Neural progenitor cell (in vitro differentiated cells): ENCODE measurements at regions not wholly inside any gene's neighbourhood (a gene's known extent, or its start where the extent isn't known, plus 50 kb on each side); places are given as distances from the start of the nearest gene placed in this dataset.

Experiments used
- DNase-seq: peaks from one replicate; pipeline ENCODE4 v3.0.0-alpha.2; 2016; ENCODE audit warnings: low spot score
- H2AFZ ChIP-seq: fragments of 200-600 bp; sonication (generic); replicated peaks from 2 replicates; pipeline ENCODE4 v1.6.1; 2016; ENCODE audit warnings: antibody characterized with exemption
- H3F3A ChIP-seq: fragments of 200-600 bp; sonication (generic); 2 replicates; pipeline ENCODE4 v1.6.1; 2016; ENCODE audit warnings: antibody characterized with exemption, low read depth
- H3K27ac ChIP-seq: fragments of 200-600 bp; sonication (generic); 2 replicates; pipeline ENCODE4 v1.5.1; 2016; ENCODE audit warnings: mild to moderate bottlenecking
- H3K27me3 ChIP-seq: fragments of 200-600 bp; sonication (generic); 2 replicates; pipeline ENCODE4 v1.6.1; 2016; ENCODE audit warnings: mild to moderate bottlenecking, moderate library complexity
- H3K36me3 ChIP-seq: fragments of 200-600 bp; sonication (generic); 2 replicates; pipeline ENCODE4 v1.5.1; 2016
- H3K4me1 ChIP-seq: fragments of 200-600 bp; sonication (generic); 2 replicates; pipeline ENCODE4 v1.6.1; 2016; ENCODE audit warnings: mixed run types
- H3K4me2 ChIP-seq: fragments of 200-600 bp; sonication (generic); 2 replicates; pipeline ENCODE4 v1.6.1; 2016
- H3K4me3 ChIP-seq: fragments of 200-600 bp; sonication (generic); 2 replicates; pipeline ENCODE4 v1.5.1; 2016
- H3K79me2 ChIP-seq: fragments of 200-600 bp; sonication (generic); 2 replicates; pipeline ENCODE4 v1.6.1; 2016; ENCODE audit warnings: low read depth
- H3K9ac ChIP-seq: fragments of 200-600 bp; sonication (generic); 2 replicates; pipeline ENCODE4 v1.6.1; 2016
- H3K9me3 ChIP-seq: fragments of 200-600 bp; sonication (generic); 2 replicates; pipeline ENCODE4 v1.5.1; 2016; ENCODE audit warnings: low read depth
- H4K20me1 ChIP-seq: fragments of 200-600 bp; sonication (generic); 2 replicates; pipeline ENCODE4 v1.6.1; 2016; ENCODE audit warnings: low read depth
- H3K27ac Mint-ChIP-seq: 3 replicates; pipeline ENCODE4 v1.8.0; 2021; ENCODE audit warnings: mixed read lengths
- H3K27me3 Mint-ChIP-seq: 2 replicates; pipeline ENCODE4 v1.8.0; 2022; ENCODE audit warnings: low read depth, mild to moderate bottlenecking, inconsistent platforms, moderate library complexity, mixed read lengths; ENCODE audit not compliant: insufficient read depth
- H3K36me3 Mint-ChIP-seq: 3 replicates; pipeline ENCODE4 v1.8.0; 2021; ENCODE audit warnings: mixed read lengths
- H3K4me1 Mint-ChIP-seq: 3 replicates; pipeline ENCODE4 v1.8.0; 2021; ENCODE audit warnings: mixed read lengths
- H3K4me3 Mint-ChIP-seq: 3 replicates; pipeline ENCODE4 v1.8.0; 2021; ENCODE audit warnings: mild to moderate bottlenecking, moderate library complexity, mixed read lengths
- H3K9me3 Mint-ChIP-seq: 3 replicates; pipeline ENCODE4 v1.8.0; 2020; ENCODE audit warnings: mixed read lengths
- EZH2 ChIP-seq: fragments of 200-600 bp; sonication (generic); IDR thresholded peaks from 2 replicates; pipeline ENCODE4 v1.6.1; 2017; ENCODE audit warnings: antibody characterized with exemption, mild to moderate bottlenecking, moderate library complexity
- EZH2phosphoT487 ChIP-seq: fragments of 200-600 bp; sonication (generic); IDR thresholded peaks from 2 replicates; pipeline ENCODE4 v1.6.1; 2017; ENCODE audit warnings: antibody characterized with exemption
- TF ChIP-seq, protein P1 (sequence below): fragments of 200-600 bp; sonication (generic); IDR thresholded peaks from 2 replicates; pipeline ENCODE4 v1.5.1; 2017; ENCODE audit warnings: antibody characterized with exemption, mild to moderate bottlenecking

DNA sequence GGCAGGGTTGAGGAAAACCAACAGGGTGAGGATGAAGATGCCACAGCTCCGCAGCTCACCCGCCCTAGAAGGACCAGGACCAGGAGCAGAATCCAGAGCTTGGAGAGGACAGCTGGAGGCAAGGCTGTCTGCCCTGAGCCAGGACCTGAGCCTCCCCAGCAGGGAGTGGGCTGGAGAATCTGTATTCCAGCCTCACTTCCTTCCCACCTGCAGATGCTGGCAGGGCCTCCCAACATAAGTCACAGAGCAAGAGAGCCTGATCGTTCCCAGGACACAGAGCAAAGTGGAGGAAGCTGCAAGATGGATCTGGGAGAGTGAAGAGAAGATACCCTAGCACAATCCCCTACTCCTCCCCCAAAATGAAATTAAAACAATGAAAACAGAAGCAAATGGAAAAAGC, 61.7 kb upstream of the WASF3 start:
- Mint-ChIP-seq H3K4me3 (no peak overlapping the region), H3K9me3 (no peaks in the 10 kb centered on the region), H3K27ac (no peak overlapping the region), H3K36me3 (no peaks in the 10 kb centered on the region), H3K4me1 (peaks cover 2% of the 10 kb centered on the region), H3K27me3 (no peaks in the 10 kb centered on the region)
- Histone ChIP-seq H2AFZ (peak overlapping the region; percentile 57), H3K9ac (no peak overlapping the region), H3K4me2 (no peak overlapping the region), H3K27me3 (no peaks in the 10 kb centered on the region), H3K4me1 (peaks cover 12% of the 10 kb centered on the region), H3K79me2 (no peaks in the 10 kb centered on the region), H3F3A (peaks cover 5% of the 10 kb centered on the region), H3K27ac (no peak overlapping the region), H3K9me3 (no peaks in the 10 kb centered on the region), H3K4me3 (no peak overlapping the region), H3K36me3 (no peaks in the 10 kb centered on the region), H4K20me1 (no peaks in the 10 kb centered on the region)
- no peak for TF ChIP-seq EZH2
- TF ChIP-seq EZH2phosphoT487: no peak
- TF ChIP-seq, protein P1, sequence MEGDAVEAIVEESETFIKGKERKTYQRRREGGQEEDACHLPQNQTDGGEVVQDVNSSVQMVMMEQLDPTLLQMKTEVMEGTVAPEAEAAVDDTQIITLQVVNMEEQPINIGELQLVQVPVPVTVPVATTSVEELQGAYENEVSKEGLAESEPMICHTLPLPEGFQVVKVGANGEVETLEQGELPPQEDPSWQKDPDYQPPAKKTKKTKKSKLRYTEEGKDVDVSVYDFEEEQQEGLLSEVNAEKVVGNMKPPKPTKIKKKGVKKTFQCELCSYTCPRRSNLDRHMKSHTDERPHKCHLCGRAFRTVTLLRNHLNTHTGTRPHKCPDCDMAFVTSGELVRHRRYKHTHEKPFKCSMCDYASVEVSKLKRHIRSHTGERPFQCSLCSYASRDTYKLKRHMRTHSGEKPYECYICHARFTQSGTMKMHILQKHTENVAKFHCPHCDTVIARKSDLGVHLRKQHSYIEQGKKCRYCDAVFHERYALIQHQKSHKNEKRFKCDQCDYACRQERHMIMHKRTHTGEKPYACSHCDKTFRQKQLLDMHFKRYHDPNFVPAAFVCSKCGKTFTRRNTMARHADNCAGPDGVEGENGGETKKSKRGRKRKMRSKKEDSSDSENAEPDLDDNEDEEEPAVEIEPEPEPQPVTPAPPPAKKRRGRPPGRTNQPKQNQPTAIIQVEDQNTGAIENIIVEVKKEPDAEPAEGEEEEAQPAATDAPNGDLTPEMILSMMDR: no peak
- no peak for DNase-seq

DNA sequence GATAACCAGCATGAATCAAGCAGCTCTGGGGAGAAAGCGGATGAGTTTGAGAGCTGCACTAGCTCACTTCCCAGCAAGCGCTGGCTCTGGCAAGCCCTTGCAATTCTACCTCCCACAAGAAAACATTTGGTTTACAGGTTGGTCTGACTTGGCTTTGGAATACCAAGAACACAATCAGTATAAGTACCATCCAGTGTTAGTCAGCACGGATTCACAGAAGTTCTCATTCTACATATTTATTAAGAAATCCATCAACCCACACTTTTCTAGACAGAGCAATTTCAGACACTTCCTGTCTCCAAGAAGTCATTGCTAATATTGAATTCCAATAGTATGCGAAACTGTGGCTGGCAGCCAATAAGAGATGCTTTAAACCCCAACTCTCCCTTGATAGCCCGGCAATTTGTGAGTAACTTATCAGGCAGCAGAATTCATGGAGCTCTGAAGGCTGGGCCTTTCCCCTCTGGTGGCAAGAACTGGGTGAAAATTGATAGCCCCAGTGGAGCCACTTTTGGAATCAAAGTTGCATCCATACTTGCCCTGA, 59.4 kb upstream of the WASF3 start:
- H3K27me3 ChIP-seq: no peaks in the 10 kb centered on the region
- no peaks in the 10 kb centered on the region for H3K9me3 Mint-ChIP-seq
- no peaks in the 10 kb centered on the region for H3K9me3 ChIP-seq
- H2AFZ ChIP-seq: no peak overlapping the region
- H3K27ac Mint-ChIP-seq: no peak overlapping the region
- H3K27me3 Mint-ChIP-seq: no peaks in the 10 kb centered on the region
- peaks cover 5% of the 10 kb centered on the region for H3F3A ChIP-seq
- no peak overlapping the region for H3K4me3 ChIP-seq
- no peaks in the 10 kb centered on the region for H3K79me2 ChIP-seq
- peaks cover 6% of the 10 kb centered on the region for H3K4me1 Mint-ChIP-seq
- DNase-seq: no peak
- no peak overlapping the region for H3K4me2 ChIP-seq
- no peak overlapping the region for H3K27ac ChIP-seq
- H3K4me3 Mint-ChIP-seq: no peak overlapping the region
- H3K4me1 ChIP-seq: peaks cover 19% of the 10 kb centered on the region
- no peaks in the 10 kb centered on the region for H3K36me3 Mint-ChIP-seq
- no peaks in the 10 kb centered on the region for H4K20me1 ChIP-seq
- no peaks in the 10 kb centered on the region for H3K36me3 ChIP-seq
- TF ChIP-seq EZH2phosphoT487: no peak
- TF ChIP-seq EZH2: no peak
- TF ChIP-seq, protein P1: no peak
- no peak overlapping the region for H3K9ac ChIP-seq

GRCh38 chr13:26498656-26499601, 58.6 kb upstream of the WASF3 start:
- no peaks in the 10 kb centered on the region for H3K9me3 ChIP-seq
- no peaks in the 10 kb centered on the region for H4K20me1 ChIP-seq
- no peaks in the 10 kb centered on the region for H3K27me3 ChIP-seq
- Mint-ChIP-seq H3K27ac (no peak overlapping the region), H3K4me3 (no peak overlapping the region), H3K27me3 (no peaks in the 10 kb centered on the region), H3K36me3 (no peaks in the 10 kb centered on the region), H3K9me3 (no peaks in the 10 kb centered on the region), H3K4me1 (peaks cover 6% of the 10 kb centered on the region)
- peak; percentile 31 for DNase-seq
- H3K4me1 ChIP-seq: peaks cover 22% of the 10 kb centered on the region
- H3K9ac ChIP-seq: no peak overlapping the region
- no peak overlapping the region for H3K4me3 ChIP-seq
- H3K36me3 ChIP-seq: no peaks in the 10 kb centered on the region
- H3K79me2 ChIP-seq: no peaks in the 10 kb centered on the region
- H3K27ac ChIP-seq: no peak overlapping the region
- H2AFZ ChIP-seq: peak overlapping the region; percentile 23
- H3F3A ChIP-seq: peaks cover 5% of the 10 kb centered on the region
- H3K4me2 ChIP-seq: no peak overlapping the region
- TF ChIP-seq, protein P1: no peak
- TF ChIP-seq EZH2 (no peak), EZH2phosphoT487 (no peak)
